ENCODE measurements at regions not wholly inside any gene's neighbourhood (a gene's known extent, or its start where the extent isn't known, plus 50 kb on each side); places are given as distances from the start of the nearest gene placed in this dataset.
"Not testable (repeated sequence)": the region's sequence is repeated elsewhere in the genome, so short reads cannot be mapped to it uniquely, and the experiment has no call there.

DNA sequence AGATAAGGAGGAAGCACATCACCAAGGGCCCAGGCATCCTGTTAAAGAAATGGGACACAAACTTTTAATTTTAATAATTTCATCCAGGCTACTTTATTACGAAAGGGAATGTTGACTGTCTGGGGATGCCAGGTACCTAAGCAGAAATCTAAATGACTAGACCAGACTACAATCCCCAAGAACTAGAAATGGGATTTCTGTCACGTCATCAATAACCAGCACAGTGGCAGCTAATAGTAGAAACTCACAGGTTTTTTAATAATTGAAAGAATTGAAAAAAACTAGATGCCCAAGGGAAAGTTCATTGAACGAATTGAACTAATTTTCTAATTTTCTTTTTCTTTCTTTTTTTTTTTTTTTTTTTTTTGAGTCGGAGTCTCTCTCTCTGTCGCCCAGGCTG, 789.3 kb downstream of the IGSF11 start:
- no peak overlapping the region for H3K4me3 ChIP-seq
- intact Hi-C loops (cut with DNase I), result no loop called here
- no peak for DNase-seq
- no peaks in the 10 kb centered on the region for H3K9me3 ChIP-seq
- no peaks in the 10 kb centered on the region for H3K4me1 ChIP-seq
- no peak overlapping the region for H3K27ac ChIP-seq
- H3K36me3 ChIP-seq, result no peaks in the 10 kb centered on the region
- H3K27me3 ChIP-seq, result no peaks in the 10 kb centered on the region
- H3K9ac ChIP-seq (ENCODE audit: low read depth in 2 of 2, low read length in 2 of 2), result no peak overlapping the region
- TF ChIP-seq, protein P1, sequence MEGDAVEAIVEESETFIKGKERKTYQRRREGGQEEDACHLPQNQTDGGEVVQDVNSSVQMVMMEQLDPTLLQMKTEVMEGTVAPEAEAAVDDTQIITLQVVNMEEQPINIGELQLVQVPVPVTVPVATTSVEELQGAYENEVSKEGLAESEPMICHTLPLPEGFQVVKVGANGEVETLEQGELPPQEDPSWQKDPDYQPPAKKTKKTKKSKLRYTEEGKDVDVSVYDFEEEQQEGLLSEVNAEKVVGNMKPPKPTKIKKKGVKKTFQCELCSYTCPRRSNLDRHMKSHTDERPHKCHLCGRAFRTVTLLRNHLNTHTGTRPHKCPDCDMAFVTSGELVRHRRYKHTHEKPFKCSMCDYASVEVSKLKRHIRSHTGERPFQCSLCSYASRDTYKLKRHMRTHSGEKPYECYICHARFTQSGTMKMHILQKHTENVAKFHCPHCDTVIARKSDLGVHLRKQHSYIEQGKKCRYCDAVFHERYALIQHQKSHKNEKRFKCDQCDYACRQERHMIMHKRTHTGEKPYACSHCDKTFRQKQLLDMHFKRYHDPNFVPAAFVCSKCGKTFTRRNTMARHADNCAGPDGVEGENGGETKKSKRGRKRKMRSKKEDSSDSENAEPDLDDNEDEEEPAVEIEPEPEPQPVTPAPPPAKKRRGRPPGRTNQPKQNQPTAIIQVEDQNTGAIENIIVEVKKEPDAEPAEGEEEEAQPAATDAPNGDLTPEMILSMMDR (IDR thresholded peaks at IDR 0.05), result no peak

DNA sequence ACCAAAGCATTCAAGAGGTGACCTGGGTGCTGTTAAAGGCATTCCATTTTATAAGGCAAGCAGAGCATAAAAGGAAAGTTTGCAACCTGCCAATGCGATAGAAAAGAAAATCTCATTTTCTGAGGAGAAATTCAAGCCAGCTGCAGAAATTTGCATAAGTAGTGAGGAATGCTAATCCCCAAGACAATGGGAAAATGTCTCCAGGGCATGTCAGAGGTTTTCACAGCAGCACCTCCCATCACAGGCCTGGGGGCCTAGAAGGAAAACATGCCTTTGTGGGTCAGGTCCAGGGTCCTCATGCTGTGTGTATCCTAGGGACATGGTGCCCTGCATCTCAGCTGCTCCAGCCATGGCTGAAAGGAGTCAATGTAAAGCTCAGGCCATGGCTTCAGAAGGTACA, 775.8 kb downstream of the IGSF11 start:
- H3K9me3 ChIP-seq; H3K36me3 ChIP-seq; H3K27ac ChIP-seq; intact Hi-C loops (cut with DNase I); H3K9ac ChIP-seq (ENCODE audit: low read depth in 2 of 2, low read length in 2 of 2); DNase-seq; H3K4me1 ChIP-seq; H3K4me3 ChIP-seq; H3K27me3 ChIP-seq: not testable (repeated sequence)

DNA sequence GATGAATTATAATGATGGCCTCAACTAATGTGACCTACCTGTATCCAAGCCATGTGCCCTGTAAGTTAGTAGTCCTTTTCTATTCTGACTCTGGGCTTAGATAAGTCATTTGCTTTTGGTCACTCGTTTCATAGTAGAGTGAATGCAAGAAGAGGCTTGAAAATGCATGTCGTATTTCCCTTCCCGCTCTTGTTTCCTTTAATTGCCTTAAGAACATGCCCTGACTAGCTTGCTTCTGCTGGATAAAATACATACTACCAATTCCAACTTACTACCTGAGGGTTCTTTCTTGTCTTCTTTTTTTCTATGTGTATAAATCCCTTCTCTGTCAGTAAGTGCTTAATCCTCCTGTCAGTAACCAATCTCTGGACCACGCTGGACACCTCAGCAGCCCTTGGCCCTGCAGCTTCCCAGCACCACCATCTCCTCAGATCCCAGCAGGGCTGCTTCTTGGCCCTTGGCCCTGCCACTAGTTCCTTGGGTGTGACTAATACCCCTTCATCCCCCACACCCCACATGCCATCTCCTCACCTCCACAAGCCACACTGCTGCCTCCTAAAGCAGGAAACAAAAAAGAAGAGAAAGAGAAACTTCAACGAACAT, 771.7 kb downstream of the IGSF11 start:
- Histone ChIP-seq H3K36me3 (no peaks in the 10 kb centered on the region), H3K27me3 (no peaks in the 10 kb centered on the region), H3K4me1 (no peaks in the 10 kb centered on the region), H3K9ac (ENCODE audit: low read depth in 2 of 2, low read length in 2 of 2) (no peak overlapping the region), H3K9me3 (no peaks in the 10 kb centered on the region), H3K27ac (no peak overlapping the region), H3K4me3 (no peak overlapping the region)
- TF ChIP-seq, protein P1 (IDR thresholded peaks at IDR 0.05), result no peak
- DNase-seq, result no peak
- intact Hi-C loops (cut with DNase I), result no loop called here

DNA sequence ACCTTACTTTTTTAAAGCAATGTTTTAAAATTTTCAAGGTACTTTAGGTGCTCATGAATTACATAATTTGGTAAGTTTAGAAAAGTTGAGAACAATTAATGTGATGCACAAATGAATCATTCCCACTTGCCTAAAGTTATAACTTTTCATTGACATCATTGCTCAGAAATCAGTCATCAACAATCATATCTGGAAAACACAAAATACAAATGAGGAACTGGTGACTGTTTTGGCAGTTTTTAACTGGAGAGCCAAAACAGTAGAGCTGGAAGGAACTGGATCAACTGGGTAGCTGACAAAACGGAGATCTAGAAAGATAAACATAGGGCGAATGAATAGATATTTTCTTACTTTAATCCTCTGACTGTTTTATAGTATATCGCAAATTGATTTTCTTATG, 767.1 kb downstream of the IGSF11 start:
- intact Hi-C loops (cut with DNase I), result no loop called here
- H3K4me1 ChIP-seq, result no peaks in the 10 kb centered on the region
- TF ChIP-seq, protein P1 (IDR thresholded peaks at IDR 0.05), result no peak
- DNase-seq, result no peak
- H3K36me3 ChIP-seq, result no peaks in the 10 kb centered on the region
- H3K9ac ChIP-seq (ENCODE audit: low read depth in 2 of 2, low read length in 2 of 2), result no peak overlapping the region
- H3K27me3 ChIP-seq, result no peaks in the 10 kb centered on the region
- H3K4me3 ChIP-seq, result no peak overlapping the region
- peaks cover 3% of the 10 kb centered on the region for H3K9me3 ChIP-seq
- no peak overlapping the region for H3K27ac ChIP-seq

DNA sequence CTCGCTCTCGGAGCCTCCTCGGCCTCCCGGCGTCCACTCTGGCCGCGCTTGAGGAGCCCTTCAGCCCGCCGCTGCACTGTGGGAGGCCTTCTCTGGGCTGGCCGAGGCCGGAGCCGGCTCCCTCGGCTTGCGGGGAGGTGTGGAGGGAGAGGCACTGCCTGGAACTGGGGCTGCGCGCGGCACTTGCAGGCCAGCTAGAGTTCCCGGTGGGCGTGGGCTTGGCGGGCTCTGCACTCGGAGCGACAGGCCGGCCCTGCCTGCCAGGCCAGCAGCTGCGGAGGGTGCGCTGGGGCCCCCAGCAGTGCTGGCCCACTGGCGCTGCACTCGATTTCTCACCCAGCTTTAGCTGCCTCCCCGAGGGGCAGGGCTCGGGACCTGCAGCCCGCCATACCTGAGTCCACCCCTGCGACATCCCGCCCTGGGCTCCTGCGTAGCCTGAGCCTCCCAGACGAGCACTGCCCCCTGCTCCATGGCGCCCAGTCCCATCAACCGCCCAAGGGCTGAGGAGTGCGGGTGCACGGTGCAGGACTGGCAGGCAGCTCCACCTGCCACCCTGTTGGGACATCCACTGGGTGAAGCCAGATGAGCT, 765.0 kb downstream of the IGSF11 start:
- intact Hi-C loops (cut with DNase I), result no loop called here
- no peak for DNase-seq
- TF ChIP-seq, protein P1 (IDR thresholded peaks at IDR 0.05), result no peak

DNA sequence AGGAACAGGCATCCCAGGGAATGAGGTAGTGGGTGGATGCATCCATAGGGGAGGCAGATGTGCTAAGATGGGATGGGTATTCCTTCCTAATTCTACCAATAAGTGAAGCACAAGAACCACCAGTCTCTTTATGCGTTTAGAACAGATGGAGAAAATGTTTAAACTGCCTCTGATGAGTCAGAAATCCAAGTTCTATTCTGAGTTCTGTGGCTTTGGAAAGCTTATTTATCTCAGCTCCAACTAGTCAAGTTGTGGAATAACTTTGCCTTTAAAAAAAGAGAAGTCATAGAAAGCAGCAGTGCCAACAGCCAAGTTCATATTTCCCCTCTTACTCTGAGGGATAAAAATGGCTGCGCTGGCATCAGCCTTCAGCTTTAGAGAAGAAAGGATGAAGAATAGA, 761.7 kb downstream of the IGSF11 start:
- H3K9me3 ChIP-seq, result peaks cover 3% of the 10 kb centered on the region
- TF ChIP-seq, protein P1 (IDR thresholded peaks at IDR 0.05), result no peak
- H3K27me3 ChIP-seq, result no peaks in the 10 kb centered on the region
- H3K4me1 ChIP-seq, result no peaks in the 10 kb centered on the region
- intact Hi-C loops (cut with DNase I), result no loop called here
- H3K9ac ChIP-seq (ENCODE audit: low read depth in 2 of 2, low read length in 2 of 2), result no peak overlapping the region
- no peak overlapping the region for H3K27ac ChIP-seq
- H3K4me3 ChIP-seq, result no peak overlapping the region
- H3K36me3 ChIP-seq, result no peaks in the 10 kb centered on the region
- DNase-seq, result no peak

More for the DNA sequence above, 765.0 kb downstream of the IGSF11 start:
- Histone ChIP-seq H3K9me3 (peaks cover 3% of the 10 kb centered on the region), H3K9ac (ENCODE audit: low read depth in 2 of 2, low read length in 2 of 2) (no peak overlapping the region), H3K4me1 (no peaks in the 10 kb centered on the region), H3K27me3 (no peaks in the 10 kb centered on the region), H3K36me3 (no peaks in the 10 kb centered on the region), H3K27ac (no peak overlapping the region), H3K4me3 (no peak overlapping the region)

Data from colonic mucosa (tissue), 4 donors.